NCI-H2029 (cell line): ENCODE measurements at regions not wholly inside any gene's neighbourhood (a gene's known extent, or its start where the extent isn't known, plus 50 kb on each side); places are given as distances from the start of the nearest gene placed in this dataset.

Experiments
- DNase-seq: peaks from one replicate; lab custom pipeline; 2025; lab: John Stamatoyannopoulos, UW

DNA sequence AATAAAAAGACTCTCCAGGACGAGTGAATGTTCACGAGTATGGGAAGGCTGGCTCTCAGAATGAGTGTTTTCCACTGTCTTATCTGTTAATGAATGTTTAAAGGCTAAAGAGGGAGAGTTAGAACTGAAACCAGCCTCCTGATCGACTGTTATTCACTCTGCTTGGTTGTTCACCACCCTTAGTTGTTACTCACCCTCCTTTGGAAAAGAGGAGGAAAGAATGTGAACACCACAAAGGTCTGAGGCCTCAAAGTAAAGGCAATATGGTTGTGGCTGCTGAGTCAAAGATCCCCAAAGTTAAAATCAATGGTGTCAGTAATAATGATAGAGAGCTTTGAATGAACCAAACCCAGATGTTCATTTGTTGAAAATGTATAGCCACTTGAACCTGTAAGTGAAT lies 1793.2 kb upstream of the PCDH20 start:
- no peak for DNase-seq

DNA sequence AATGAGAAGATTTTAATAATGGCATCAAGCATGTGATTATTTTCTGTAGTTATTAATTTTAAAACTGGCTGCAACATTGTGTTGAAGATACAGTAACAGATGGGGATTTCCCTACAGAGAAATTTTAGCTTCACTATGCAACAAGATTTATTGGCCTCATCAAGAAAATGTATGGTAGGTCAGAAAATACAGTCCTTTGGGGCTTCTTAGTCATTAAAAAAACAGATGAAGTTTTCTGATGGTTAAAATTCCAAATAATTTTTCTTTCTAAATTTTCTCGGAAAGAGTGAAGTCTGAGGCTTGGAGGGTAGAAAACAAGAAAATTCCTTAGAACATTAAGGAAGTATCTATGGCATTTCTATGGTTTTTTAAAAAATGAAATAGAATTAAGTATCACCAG lies 1790.8 kb upstream of the PCDH20 start:
- DNase-seq = no peak

DNA sequence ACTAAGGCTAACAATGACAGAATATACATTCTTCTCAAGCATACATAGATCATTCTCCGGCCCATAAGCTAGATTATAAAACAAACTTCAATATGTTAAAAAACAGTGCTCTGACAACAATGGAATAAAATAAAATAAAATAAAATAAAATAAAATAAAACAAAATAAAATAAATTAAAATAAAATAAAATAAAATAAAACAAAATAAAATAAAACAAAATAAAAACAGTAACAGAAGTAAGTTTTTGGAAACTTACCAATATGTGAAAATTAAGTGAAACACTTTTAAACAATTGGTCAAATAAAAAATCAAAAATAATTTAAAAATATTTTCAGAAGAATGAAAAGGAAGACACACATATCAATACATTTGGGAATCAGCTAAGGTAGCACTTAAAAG lies 1785.8 kb upstream of the PCDH20 start:
- no peak for DNase-seq

DNA sequence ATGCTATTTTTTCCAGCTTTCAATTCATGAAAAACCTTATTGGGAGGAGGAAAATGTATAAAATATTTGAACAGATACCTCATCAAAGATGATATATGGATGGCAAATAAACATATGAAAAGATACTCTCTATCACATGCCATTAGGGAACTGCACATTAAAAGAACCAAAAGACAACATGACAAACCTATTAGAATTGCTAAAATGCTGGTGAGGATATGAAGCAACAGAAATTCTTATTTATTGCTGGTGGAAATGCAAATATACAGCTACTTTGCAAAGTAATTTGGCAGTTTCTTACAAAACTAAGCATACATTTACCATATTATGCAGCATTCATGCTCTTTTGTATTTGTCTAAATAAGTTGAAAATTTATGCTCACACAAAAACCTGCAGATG lies 1783.9 kb upstream of the PCDH20 start:
- no peak for DNase-seq

DNA sequence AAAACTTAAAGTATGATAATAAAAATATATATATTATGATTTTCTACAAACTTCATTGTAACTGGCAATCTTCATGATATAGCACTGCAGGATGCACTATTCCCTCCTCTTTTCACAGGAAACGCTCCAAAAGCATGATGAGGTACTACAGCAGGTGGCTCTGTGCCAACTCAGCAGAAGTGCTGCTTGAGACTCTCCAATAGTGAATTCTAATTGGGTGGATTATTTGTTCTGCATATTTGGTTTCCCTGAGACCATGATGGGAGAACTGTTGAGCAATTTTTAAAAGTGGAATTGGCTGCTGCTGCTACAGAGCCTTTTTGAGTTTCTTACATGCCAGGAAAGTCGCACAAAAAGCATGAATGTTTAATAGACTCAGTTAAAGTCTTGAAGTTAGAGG lies 1782.4 kb upstream of the PCDH20 start:
- DNase-seq = peak; percentile 73

GRCh38 chr13:63195726-63196125 lies 1780.1 kb upstream of the PCDH20 start:
- no peak for DNase-seq

DNA sequence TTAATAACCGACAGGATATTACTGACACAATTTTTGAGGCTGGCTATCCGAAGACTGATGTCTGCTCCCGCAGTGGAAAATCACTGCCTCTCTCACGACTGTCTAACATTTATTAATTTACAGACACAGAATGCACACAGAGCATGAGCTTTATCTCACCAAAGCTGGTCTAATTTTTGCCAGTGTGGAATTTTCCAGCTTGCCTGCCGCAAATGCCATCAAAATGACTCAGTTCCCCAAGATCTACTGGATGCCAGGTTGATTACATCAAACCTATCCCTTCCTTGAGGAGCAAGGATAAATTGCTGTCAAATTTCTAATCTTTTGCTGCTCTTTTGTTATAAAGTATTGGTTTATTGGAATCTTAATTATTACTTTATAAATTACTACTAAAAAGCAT lies 1775.1 kb upstream of the PCDH20 start:
- no peak for DNase-seq

DNA sequence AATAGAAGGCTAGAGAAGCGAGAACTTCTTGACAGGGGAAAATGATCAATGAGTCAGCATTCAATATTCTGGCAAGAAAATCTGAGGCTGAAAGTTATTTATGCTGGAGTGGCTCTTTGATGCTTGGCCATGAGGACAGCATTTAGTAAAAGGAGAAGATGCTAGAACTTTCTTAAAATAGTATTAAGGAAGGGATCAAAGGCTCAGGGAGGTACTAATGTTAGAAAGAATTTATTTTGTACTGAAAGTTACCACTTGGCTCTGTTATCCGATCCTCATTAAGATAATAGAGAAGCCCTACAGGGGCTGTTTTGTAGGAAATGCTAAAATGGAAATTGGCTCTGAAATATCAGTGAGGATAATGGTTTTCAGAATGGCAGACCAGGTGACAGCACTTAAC lies 1774.6 kb upstream of the PCDH20 start:
- DNase-seq = no peak

DNA sequence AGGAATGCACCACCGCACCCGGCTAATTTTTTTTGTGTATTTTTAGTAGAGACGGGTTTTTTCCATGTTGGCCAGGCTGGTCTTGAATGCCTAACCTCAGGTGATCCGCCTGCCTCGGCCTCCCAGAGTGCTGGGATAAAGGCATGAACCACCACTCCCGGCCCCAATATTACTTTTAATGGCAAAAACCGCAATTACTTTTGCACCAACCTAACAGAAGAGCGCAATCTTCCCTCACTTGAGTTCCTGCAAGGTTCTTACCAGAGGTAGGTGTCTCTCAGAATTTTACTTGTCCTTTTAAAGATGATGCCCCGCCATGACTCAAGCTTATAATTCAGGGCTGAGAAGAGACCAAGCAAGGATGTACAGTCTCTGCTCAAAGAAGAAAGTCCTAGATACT lies 1774.1 kb upstream of the PCDH20 start:
- DNase-seq = no peak

DNA sequence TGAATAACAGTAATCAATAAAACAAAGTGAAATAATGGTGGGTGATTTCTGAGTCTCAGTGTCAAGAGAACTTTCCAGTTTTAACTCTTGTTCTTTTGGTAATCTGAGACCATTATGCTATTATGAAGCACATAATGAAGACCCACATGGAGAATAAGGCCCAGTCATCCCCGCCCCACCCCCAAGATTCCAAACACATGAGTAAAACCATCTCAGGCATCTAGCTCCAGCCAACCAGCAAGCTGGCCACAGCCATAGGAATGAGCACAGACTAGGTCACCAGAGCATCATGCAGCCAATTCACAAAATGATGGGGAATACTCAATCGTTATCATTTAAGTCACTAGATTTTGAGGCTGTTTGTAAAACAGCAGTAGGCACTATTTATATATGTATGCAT lies 1769.0 kb upstream of the PCDH20 start:
- DNase-seq = no peak

GRCh38 chr13:63175536-63175935 lies 1759.9 kb upstream of the PCDH20 start:
- no peak for DNase-seq

DNA sequence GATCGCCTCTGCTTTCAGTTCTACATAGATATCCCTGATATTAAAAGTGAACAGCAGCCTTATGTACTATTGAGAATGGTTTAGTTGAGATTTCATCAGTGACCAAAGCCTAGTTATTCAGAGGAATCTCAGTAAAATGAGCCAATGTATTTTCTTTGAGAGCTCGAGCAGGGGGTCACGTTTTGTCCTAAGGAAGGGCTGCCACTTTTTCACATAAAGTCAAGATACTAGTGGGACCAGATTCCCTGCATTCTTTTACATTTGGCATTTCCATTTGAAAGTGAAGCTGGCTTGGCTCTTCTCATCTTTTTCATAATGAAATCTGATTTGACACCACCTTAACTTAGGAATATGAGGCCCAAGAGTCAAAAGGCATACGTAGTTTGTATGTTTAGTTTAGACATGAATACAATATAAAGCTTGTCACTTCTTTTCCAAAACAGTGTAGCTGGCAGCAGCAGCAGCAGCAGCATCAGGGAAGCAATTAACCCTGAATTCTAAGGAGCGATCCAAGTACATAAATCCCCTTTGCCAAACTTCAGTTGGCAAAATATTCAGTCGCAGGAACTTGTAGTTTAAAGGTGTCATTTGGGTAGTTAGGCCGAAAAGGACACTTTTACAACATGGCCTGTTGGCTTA lies 1752.2 kb upstream of the PCDH20 start:
- DNase-seq = no peak

- no peak for DNase-seq
These were observed 1750.7 kb upstream of the PCDH20 start for GRCh38 chr13:63166345-63166744.

GRCh38 chr13:63163903-63164302 lies 1748.3 kb upstream of the PCDH20 start:
- DNase-seq = no peak

DNA sequence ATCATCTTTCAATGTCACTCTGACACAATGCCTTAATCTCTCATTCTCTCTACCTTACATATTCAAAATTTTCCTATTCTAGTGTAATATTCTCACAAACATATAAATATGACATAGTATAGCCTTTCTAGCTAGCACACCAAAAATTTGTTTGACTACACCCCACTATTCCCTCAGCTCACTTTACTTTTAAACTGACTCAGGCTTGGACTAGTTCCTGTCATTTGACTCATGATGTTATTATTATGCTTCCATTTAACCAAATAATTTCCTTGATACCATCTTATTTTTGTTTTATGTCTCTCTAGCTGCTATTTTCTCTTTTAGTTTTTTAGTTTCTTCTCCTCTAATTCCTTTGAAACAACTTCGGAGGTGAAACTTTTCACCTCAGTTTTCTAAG lies 1745.6 kb upstream of the PCDH20 start:
- no peak for DNase-seq

DNA sequence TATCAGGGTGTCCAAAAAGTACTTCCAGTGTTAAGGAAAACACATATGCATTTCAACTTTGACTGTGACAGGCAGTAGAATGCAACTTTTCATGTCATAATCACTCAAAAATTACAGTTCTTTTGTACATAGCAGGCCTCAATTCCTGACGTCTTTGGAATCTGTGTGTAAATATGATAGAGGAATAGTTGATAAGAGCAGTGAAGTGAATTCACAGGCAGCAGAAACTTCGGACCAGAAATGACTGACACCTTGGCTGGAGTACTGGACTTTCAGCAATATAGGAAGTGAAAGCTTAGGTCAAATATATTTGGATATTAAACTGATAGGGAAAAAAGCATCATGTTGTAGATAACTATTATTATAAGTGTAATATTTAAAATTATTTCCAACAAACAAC lies 1741.2 kb upstream of the PCDH20 start:
- DNase-seq = no peak

- DNase-seq = no peak
These were observed 1733.7 kb upstream of the PCDH20 start for GRCh38 chr13:63149375-63149774.

DNA sequence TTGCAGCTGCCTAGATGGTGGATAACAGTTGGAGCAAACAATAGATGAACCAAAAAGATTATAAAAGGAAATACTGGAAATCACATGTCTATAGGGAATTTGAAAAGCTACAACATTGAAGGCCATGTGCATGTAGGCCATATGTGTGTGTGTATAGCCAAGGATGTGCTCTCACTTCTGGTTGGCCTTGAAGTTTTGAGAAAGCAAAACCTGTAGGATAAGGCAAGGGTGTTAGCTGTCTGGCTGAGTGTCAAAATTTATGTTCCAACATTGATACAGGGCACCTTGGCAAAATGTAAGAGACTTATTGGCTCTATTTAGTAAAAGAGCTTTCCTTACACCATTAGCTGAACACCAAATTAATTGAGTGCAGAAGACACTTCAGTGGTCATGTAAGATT lies 1723.6 kb upstream of the PCDH20 start:
- DNase-seq = no peak

GRCh38 chr13:63129995-63130394 lies 1714.3 kb upstream of the PCDH20 start:
- DNase-seq = no peak

DNA sequence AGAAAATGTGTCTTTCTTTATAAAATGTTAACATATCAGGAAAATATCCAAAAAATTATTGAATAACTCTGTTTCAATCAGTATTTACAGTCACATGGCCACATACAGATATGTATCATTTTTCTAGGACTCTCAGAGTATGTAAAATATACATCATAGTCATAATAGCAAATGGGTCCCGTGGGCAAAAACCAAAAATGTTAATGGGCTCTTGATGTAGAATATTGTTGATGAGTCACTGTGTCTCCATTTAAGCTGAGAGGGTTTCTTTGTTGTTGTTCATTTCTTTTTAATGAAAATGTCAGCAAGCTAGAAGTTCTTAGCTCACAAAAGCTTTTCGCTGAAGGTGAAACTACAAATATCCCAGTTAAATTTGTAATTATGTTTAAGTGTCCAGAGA lies 1713.1 kb upstream of the PCDH20 start:
- no peak for DNase-seq

DNA sequence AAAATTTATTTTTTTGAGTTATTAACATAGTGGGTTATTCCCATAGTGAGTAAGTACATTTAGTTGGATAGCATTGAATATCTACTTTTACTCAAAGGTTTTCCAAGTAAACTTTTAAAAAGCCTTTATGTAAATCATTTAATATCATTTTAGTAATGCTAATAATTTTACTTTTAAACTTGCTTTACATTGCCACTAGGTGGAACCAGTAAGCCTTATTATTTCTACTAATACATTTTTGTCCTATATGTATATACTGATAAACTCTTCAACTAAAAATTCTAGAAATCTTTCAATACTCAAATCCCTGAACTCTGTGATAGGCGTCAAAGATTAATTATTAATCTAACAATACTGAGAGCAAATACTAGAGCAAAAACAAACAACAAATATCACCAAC lies 1709.2 kb upstream of the PCDH20 start:
- DNase-seq = no peak

DNA sequence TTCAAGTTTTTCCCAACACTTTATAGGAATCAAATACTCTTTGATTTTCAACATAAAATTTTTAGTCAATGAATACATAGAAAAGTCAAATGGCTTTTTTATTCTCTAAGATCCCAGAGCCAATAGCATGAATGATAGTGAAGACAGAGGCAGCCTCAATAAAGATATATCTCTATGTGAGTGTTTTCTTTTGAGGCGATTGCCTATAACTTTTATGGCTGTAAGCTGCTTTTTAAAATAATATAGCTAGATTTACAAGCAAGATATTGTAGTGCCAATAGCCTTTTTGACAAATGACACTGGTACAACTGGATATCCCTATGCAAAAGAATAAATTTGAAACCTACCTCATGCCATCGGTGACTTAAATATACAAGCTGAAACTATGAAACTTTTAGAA lies 1705.2 kb upstream of the PCDH20 start:
- no peak for DNase-seq

DNA sequence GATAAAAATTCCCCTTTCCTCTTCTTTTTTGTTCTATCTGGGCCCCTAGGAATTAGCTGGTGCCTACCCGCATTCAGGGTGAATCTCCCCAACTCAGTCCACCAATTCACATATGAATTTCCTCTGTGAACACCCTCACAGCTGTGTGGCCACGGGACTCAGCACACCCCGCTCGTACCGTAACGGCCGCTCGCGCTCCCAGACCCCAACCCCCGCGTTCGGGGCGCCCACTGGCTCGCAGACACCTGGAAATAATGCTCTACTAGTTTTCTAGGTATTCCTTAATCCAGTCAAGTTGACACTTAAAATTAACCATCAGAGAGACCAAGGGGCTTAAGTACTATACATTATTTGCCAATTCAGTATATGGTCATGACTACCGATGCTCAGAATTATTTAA lies 1702.1 kb upstream of the PCDH20 start:
- DNase-seq = no peak

GRCh38 chr13:63112799-63113395 lies 1697.2 kb upstream of the PCDH20 start:
- DNase-seq = no peak
